ENCODE measurements at regions not wholly inside any gene's neighbourhood (a gene's known extent, or its start where the extent isn't known, plus 50 kb on each side); places are given as distances from the start of the nearest gene placed in this dataset.

DNA sequence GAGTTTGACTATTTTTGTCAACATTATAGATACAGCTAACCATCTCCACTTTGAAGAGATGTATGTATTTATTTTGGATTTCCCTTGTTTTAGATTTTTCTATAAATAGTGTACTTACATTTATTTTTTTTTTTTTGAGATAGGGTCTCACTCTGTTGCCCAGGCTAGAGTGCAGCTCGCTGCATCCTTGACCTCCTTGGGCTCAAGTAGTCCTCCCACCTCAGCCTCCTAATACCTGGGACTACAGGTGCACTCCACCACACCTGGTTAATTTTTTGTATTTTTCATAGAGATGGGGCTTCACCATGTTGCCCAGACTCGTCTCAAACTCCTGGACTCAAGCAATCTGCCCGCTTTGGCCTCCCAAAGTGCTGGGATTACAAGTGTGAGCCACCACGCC is 55.3 kb upstream of the TRPM1 start:
- Histone ChIP-seq H3K36me3 (no peaks in the 10 kb centered on the region), H3K4me3 (no peak overlapping the region), H3K9me3 (no peaks in the 10 kb centered on the region), H3K4me1 (no peaks in the 10 kb centered on the region), H3K27ac (no peak overlapping the region), H3K27me3 (no peaks in the 10 kb centered on the region)
- WGBS, 2 donors (ENCODE audit: low coverage in 1 of 2): 87 to 89% methylated on average over 4 of the region's 4 CpGs
- in situ Hi-C loops (cut with MboI; ENCODE audit: low pct_ligation_motif_present in 1 of 4, low pct_unique_long_range_greater_than_20kb in 1 of 4, low sequenced_read_pairs in 3 of 4) (no loop called here), intact Hi-C loops (cut with DNase I; ENCODE audit: low total_unique reads) (no loop called here)
- TF ChIP-seq, protein P1, sequence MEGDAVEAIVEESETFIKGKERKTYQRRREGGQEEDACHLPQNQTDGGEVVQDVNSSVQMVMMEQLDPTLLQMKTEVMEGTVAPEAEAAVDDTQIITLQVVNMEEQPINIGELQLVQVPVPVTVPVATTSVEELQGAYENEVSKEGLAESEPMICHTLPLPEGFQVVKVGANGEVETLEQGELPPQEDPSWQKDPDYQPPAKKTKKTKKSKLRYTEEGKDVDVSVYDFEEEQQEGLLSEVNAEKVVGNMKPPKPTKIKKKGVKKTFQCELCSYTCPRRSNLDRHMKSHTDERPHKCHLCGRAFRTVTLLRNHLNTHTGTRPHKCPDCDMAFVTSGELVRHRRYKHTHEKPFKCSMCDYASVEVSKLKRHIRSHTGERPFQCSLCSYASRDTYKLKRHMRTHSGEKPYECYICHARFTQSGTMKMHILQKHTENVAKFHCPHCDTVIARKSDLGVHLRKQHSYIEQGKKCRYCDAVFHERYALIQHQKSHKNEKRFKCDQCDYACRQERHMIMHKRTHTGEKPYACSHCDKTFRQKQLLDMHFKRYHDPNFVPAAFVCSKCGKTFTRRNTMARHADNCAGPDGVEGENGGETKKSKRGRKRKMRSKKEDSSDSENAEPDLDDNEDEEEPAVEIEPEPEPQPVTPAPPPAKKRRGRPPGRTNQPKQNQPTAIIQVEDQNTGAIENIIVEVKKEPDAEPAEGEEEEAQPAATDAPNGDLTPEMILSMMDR (IDR thresholded peaks at IDR 0.05): no peak
- TF ChIP-seq POLR2AphosphoS5 (IDR thresholded peaks at IDR 0.05) (no peak), EP300 (IDR thresholded peaks at IDR 0.05; ENCODE audit: low read depth) (no peak), POLR2A (IDR thresholded peaks at IDR 0.05) (no peak)
- DNase-seq: no peak

DNA sequence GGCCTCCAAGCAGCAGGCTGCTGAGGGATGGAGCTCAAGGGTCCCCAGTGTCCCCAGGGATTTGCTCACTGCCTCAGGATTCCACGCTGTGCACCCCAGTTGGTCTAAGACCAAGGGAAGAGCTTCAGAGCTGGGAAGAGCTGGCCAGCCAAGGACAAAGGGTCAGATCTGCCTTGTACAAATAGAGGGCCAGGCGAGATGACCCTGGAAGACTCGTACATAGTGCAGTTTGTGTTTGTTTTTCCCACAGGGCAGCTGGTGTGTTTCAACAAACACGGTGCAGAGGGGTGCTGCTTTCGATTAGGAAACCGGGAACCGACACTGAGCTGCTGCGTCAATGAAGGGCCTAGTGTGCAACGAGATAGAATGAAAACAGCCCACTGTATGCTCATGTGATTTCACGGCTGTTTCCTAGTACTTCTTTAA is 56.1 kb upstream of the TRPM1 start:
- Histone ChIP-seq H3K36me3 (no peaks in the 10 kb centered on the region), H3K27ac (no peak overlapping the region), H3K4me1 (no peaks in the 10 kb centered on the region), H3K4me3 (no peak overlapping the region), H3K27me3 (no peaks in the 10 kb centered on the region), H3K9me3 (no peaks in the 10 kb centered on the region)
- TF ChIP-seq POLR2AphosphoS5 (IDR thresholded peaks at IDR 0.05) (no peak), POLR2A (IDR thresholded peaks at IDR 0.05) (no peak), EP300 (IDR thresholded peaks at IDR 0.05; ENCODE audit: low read depth) (no peak)
- TF ChIP-seq, protein P1 (IDR thresholded peaks at IDR 0.05): no peak
- 51 to 65% methylated on average over 7 to 10 of the region's 10 CpGs for WGBS, 2 donors (ENCODE audit: low coverage in 1 of 2)
- DNase-seq: no peak
- intact Hi-C loops (cut with DNase I; ENCODE audit: low total_unique reads) (no loop called here), in situ Hi-C loops (cut with MboI; ENCODE audit: low pct_ligation_motif_present in 1 of 4, low pct_unique_long_range_greater_than_20kb in 1 of 4, low sequenced_read_pairs in 3 of 4) (no loop called here)

DNA sequence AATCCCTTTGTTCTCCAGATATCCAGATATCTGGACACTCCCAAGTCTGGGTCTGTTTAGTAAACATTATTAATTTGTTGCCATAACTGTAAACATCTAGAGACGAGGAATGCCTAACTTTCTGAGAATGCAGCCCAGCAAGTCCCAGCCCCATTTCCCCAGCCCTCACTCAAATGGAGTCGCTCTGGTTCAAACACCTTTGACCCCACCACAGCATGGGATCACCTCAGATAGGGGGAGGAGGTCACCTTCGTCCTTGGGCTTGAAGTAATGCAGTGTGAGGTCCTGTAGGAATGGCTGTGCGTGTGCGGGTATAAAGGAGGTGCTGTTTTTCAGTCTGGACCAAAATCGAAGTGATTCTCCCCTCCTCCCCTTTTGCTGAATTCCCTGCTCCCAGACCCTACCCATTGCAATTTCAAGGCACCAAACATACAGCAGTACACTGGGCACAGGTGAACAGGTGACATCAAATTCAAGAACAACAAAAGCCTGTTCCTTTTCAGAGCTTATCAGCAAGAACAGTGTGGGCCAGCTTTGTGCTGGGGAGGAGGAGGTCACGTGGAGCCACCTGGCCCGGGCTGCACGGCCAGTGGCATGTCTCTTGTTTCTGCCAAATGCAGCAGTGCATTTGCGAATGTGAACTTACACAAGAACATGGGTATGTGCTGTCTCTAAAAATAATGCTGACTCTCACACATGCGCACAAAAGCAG is 57.5 kb upstream of the TRPM1 start:
- no peak for DNase-seq
- H3K27ac ChIP-seq: no peak overlapping the region
- no peaks in the 10 kb centered on the region for H3K36me3 ChIP-seq
- no peaks in the 10 kb centered on the region for H3K9me3 ChIP-seq
- H3K4me1 ChIP-seq: no peaks in the 10 kb centered on the region
- intact Hi-C loops (cut with DNase I; ENCODE audit: low total_unique reads): no loop called here
- H3K27me3 ChIP-seq: no peaks in the 10 kb centered on the region
- 60 to 100% methylated on average over 1 to 11 of the region's 11 CpGs for WGBS, 2 donors (ENCODE audit: low coverage in 1 of 2)
- in situ Hi-C loops (cut with MboI; ENCODE audit: low pct_ligation_motif_present in 1 of 4, low pct_unique_long_range_greater_than_20kb in 1 of 4, low sequenced_read_pairs in 3 of 4): no loop called here
- no peak for TF ChIP-seq EP300 (IDR thresholded peaks at IDR 0.05; ENCODE audit: low read depth)
- TF ChIP-seq POLR2AphosphoS5 (IDR thresholded peaks at IDR 0.05): no peak
- TF ChIP-seq, protein P1 (IDR thresholded peaks at IDR 0.05): no peak
- no peak for TF ChIP-seq POLR2A (IDR thresholded peaks at IDR 0.05)
- no peak overlapping the region for H3K4me3 ChIP-seq

DNA sequence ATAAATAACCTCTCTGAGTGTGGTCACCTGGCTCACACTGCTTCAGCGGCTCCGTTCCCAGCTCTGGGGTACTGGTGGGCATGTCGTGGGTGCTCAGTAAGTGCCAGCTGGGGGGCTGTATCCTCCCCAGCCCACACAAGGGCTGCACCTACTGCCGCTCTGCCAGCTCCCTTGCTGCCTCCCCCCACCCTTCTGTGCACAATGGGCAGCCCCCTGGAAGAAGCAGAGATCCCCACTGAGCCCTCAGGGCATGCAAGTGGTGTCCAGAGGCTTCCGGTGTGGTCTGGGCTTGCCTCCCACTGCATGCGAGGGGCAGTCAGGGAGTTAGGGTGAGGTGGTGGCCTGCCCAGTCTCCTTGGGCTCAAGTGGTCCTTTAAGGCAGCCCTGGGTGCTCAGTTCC is 58.3 kb upstream of the TRPM1 start:
- no peaks in the 10 kb centered on the region for H3K9me3 ChIP-seq
- no peak overlapping the region for H3K27ac ChIP-seq
- intact Hi-C loops (cut with DNase I; ENCODE audit: low total_unique reads) (no loop called here), in situ Hi-C loops (cut with MboI; ENCODE audit: low pct_ligation_motif_present in 1 of 4, low pct_unique_long_range_greater_than_20kb in 1 of 4, low sequenced_read_pairs in 3 of 4) (no loop called here)
- no peaks in the 10 kb centered on the region for H3K4me1 ChIP-seq
- no peak for DNase-seq
- no peaks in the 10 kb centered on the region for H3K27me3 ChIP-seq
- TF ChIP-seq EP300 (IDR thresholded peaks at IDR 0.05; ENCODE audit: low read depth) (no peak), POLR2A (IDR thresholded peaks at IDR 0.05) (no peak), POLR2AphosphoS5 (IDR thresholded peaks at IDR 0.05) (no peak)
- TF ChIP-seq, protein P1 (IDR thresholded peaks at IDR 0.05): no peak
- 80% methylated on average over 6 of the region's 6 CpGs; no CpG with 5 or more reads in 1 of the 2 donors for whole genome bisulfite sequencing, 2 donors (ENCODE audit: low coverage in 1 of 2)
- no peaks in the 10 kb centered on the region for H3K36me3 ChIP-seq
- no peak overlapping the region for H3K4me3 ChIP-seq

Data from transverse colon (tissue), 4 donors.